Psoas muscle (tissue), 7 donors: ENCODE measurements at regions not wholly inside any gene's neighbourhood (a gene's known extent, or its start where the extent isn't known, plus 50 kb on each side); places are given as distances from the start of the nearest gene placed in this dataset.

ENCODE experiments used
- ATAC-seq, 4 donors: fragments of 200-7000 bp; cut with Tn5 transposase; one replicate each; pipeline ENCODE4 v1.9.1; 2020; ENCODE audit warnings: moderate library complexity in 3 of 4, mild to moderate bottlenecking in 2 of 4
- DNase-seq, 2 donors: peaks; one replicate each; pipeline ENCODE4 v3.0.0-alpha.2; 2020
- H3K27ac ChIP-seq: fragments of 200-600 bp; one replicate; pipeline ENCODE4 v1.8.0; 2022
- H3K27me3 ChIP-seq, 3 donors: fragments of 200-600 bp in 1 of 3; one replicate each; pipeline versions ENCODE4 v1.6.1 to v1.8.0; 2013 to 2022; ENCODE audit warnings: low read length in 2 of 3, mild to moderate bottlenecking in 2 of 3, moderate library complexity in 1 of 3; ENCODE audit not compliant: insufficient read depth in 3 of 3
- H3K36me3 ChIP-seq, 2 donors: fragments of 200-600 bp in 1 of 2; one replicate each; pipeline versions ENCODE4 v1.6.1 to v1.8.0; 2013 to 2022; ENCODE audit warnings: low read depth in 1 of 2, mild to moderate bottlenecking in 1 of 2, moderate library complexity in 1 of 2; ENCODE audit not compliant: insufficient read depth in 1 of 2
- H3K4me1 ChIP-seq: fragments of 200-600 bp; one replicate; pipeline ENCODE4 v1.8.0; 2022
- H3K4me3 ChIP-seq: fragments of 200-600 bp; one replicate; pipeline ENCODE4 v1.8.0; 2022; ENCODE audit warnings: mild to moderate bottlenecking
- H3K9me3 ChIP-seq: fragments of 200-600 bp; one replicate; pipeline ENCODE4 v1.8.0; 2022
- WGBS, 3 donors: extraction: QIAGEN DNeasy Blood & Tissue Kit; methylation state at CpG; one replicate each; pipeline versions ENCODE4 v1.1.6 to v1.1.7; 2013; 5-methylcytosine and 5-hydroxymethylcytosine counted together
- intact Hi-C, 2 donors: fragments of 100-400 bp; cut with DNase I; formaldehyde crosslinking; loops; one replicate each; pipeline versions ENCODE4 v1.11.0 to v1.14.2; 2022
- TF ChIP-seq, protein P1 (sequence below): fragments of 200-600 bp; IDR thresholded peaks from one replicate; pipeline ENCODE4 v1.8.0; 2022; ENCODE audit warnings: antibody characterized with exemption
- donor health status: healthy with polysubstance abuse.
- donor health status: DM: no; HTN: no; CAD: no; lungs with moderate emphysema.
- donor health status: Bipolar disorder and iron deficiency.
- donor health status: healthy.
- donor health status: DM: yes; HTN: yes; CAD: no.
- donor health status: DM: no; HTN: no; CAD: no.
- donor health status: DM: yes; HTN: yes; CAD: no.

DNA sequence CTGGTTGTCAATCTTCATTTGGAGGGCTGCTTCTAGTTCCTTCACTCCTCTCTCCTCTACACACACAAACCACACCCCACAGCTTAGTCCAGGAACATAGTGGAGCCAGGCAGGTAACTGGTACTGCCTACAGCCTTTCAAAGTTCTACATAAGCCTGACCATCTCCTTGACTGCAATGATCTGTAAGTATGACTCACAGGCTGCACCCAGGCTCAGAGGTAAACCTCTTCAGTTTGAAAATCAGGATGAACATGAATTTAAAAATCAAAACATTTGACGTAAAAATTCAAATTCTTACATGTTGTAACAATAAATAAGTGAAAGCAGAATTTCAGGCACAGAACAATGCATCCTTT lies 68.7 kb upstream of the C10orf120 start:
- no peaks in the 10 kb centered on the region for H3K9me3 ChIP-seq
- H3K27me3 ChIP-seq = peaks cover 0 to 1% (median 0%) of the 10 kb centered on the region in 3 donors
- DNase-seq (no peak), ATAC-seq (no peak)
- no peak overlapping the region for H3K4me3 ChIP-seq
- WGBS, 3 donors = 67 to 81% (median 71%) methylated on average over 1 of the region's 1 CpG
- no peaks in the 10 kb centered on the region for H3K4me1 ChIP-seq
- TF ChIP-seq, protein P1, sequence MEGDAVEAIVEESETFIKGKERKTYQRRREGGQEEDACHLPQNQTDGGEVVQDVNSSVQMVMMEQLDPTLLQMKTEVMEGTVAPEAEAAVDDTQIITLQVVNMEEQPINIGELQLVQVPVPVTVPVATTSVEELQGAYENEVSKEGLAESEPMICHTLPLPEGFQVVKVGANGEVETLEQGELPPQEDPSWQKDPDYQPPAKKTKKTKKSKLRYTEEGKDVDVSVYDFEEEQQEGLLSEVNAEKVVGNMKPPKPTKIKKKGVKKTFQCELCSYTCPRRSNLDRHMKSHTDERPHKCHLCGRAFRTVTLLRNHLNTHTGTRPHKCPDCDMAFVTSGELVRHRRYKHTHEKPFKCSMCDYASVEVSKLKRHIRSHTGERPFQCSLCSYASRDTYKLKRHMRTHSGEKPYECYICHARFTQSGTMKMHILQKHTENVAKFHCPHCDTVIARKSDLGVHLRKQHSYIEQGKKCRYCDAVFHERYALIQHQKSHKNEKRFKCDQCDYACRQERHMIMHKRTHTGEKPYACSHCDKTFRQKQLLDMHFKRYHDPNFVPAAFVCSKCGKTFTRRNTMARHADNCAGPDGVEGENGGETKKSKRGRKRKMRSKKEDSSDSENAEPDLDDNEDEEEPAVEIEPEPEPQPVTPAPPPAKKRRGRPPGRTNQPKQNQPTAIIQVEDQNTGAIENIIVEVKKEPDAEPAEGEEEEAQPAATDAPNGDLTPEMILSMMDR = no peak
- intact Hi-C loops = no loop called here
- no peak overlapping the region for H3K27ac ChIP-seq
- no peaks in the 10 kb centered on the region for H3K36me3 ChIP-seq

DNA sequence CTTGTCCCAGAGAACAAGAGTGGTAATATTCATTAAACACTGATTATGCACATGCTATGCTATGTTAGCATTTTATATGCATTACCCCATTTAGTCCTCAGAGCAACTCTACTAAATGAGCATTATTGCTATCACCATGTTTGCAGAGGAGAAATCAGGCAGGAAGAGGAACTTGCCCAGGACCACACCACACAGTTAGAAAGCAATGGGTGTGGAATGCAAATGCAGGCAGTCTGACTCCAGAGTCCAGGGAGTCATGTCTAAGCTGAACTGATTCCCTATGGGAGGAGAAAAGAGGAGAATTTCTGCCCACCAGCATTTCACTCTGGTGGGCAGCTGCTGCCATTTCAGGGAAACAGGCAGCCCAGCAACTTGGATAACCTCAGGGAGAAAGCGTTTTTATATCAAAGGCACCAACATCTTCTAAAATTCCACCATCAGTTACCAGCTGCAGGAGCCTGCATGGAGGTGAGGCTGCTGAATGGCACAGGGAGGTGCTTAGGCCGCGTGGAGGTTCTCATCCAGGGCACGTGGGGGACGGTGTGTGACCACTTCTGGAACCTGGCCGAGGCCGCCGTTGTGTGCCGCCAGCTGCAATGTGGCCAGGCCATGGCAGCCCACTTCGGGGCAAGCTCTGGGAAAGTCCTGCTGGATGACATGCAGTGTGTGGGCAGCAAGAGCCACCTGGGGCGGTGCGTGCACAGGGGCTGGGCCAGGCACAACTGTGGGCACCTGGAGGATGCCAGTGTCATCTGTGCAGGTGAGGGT lies 68.2 kb upstream of the C10orf120 start:
- TF ChIP-seq, protein P1 = no peak
- H3K27ac ChIP-seq = no peak overlapping the region
- intact Hi-C loops = no loop called here
- no peaks in the 10 kb centered on the region for H3K36me3 ChIP-seq
- H3K4me3 ChIP-seq = no peak overlapping the region
- no peak for DNase-seq
- peaks cover 3% of the 10 kb centered on the region for H3K9me3 ChIP-seq
- H3K27me3 ChIP-seq = peaks cover 0 to 1% (median 0%) of the 10 kb centered on the region in 3 donors
- no peaks in the 10 kb centered on the region for H3K4me1 ChIP-seq
- ATAC-seq = no peak
- 81 to 86% (median 85%) methylated on average over 12 of the region's 12 CpGs for WGBS, 3 donors

DNA sequence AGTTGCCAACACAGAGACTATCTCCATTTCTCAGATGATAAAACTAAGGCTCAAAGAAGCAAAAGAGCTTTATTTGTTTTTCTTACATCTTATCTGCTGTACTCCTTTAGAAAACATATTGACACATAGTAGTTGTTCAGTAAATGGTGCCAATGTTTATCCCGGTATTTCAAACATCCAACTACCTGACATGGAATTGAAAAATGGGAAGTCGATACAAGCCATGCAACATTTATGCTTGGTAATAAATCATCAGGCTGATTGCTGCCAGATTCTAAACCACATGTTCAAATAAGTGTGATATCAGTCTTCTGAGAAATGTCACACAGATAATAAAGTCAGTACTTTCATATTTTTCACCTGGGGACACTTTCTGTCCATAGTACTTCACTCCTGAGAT lies 65.8 kb upstream of the C10orf120 start:
- Histone ChIP-seq H3K4me1 (no peaks in the 10 kb centered on the region), H3K9me3 (peaks cover 5% of the 10 kb centered on the region), H3K27me3 (peaks cover 0 to 1% (median 0%) of the 10 kb centered on the region in 3 donors), H3K36me3 (no peaks in the 10 kb centered on the region), H3K27ac (no peak overlapping the region), H3K4me3 (no peak overlapping the region)
- intact Hi-C loops = no loop called here
- 70 to 82% (median 78%) methylated on average over 2 of the region's 2 CpGs for WGBS, 3 donors
- ATAC-seq (no peak), DNase-seq (no peak)
- TF ChIP-seq, protein P1 = no peak

DNA sequence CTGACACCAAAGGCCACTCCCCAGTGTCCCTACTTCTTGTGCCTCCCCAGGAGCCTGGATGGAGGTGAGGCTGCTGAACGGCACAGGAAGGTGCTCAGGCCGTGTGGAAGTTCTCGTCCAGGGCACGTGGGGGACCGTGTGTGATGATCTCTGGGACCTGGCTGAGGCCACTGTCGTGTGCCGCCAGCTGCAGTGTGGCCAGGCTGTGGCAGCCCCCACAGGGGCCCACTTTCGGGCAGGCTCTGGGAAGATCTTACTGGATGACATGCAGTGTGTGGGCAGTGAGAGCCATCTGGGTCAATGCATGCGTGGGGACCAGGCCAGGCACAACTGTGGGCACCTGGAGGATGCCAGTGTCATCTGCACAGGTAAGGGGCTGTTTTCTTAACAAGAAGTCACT lies 57.0 kb upstream of the C10orf120 start:
- Histone ChIP-seq H3K27ac (no peak overlapping the region), H3K4me1 (no peaks in the 10 kb centered on the region), H3K4me3 (no peak overlapping the region), H3K27me3 (no peaks in the 10 kb centered on the region), H3K36me3 (no peaks in the 10 kb centered on the region), H3K9me3 (peaks cover 16% of the 10 kb centered on the region)
- ATAC-seq (no peak), DNase-seq (no peak)
- intact Hi-C loops = no loop called here
- 81 to 87% (median 86%) methylated on average over 9 of the region's 9 CpGs for WGBS, 3 donors
- TF ChIP-seq, protein P1 = no peak
